ENCODE measurements at regions not wholly inside any gene's neighbourhood (a gene's known extent, or its start where the extent isn't known, plus 50 kb on each side); places are given as distances from the start of the nearest gene placed in this dataset.

GRCh38 chr17:73987845-73988509 is 215.5 kb upstream of the RPL38 start:
- DNase-seq, result no peak

GRCh38 chr17:73989671-73990070 is 213.8 kb upstream of the RPL38 start:
- no peak for DNase-seq

- no peak for DNase-seq
Observed at GRCh38 chr17:73990290-73990689, 213.2 kb upstream of the RPL38 start.

GRCh38 chr17:73991260-73991659 is 212.2 kb upstream of the RPL38 start:
- DNase-seq, result no peak

GRCh38 chr17:73994946-73995345 is 208.5 kb upstream of the RPL38 start:
- no peak for DNase-seq

GRCh38 chr17:73997059-73997458 is 206.4 kb upstream of the RPL38 start:
- no peak for DNase-seq

GRCh38 chr17:73998249-73998648 is 205.2 kb upstream of the RPL38 start:
- no peak for DNase-seq

- DNase-seq, result no peak
Observed at GRCh38 chr17:73998653-73999645, 204.5 kb upstream of the RPL38 start.

GRCh38 chr17:74001145-74001544 is 202.3 kb upstream of the RPL38 start:
- DNase-seq, result no peak

- DNase-seq, result no peak
Observed at GRCh38 chr17:74002241-74002640, 201.2 kb upstream of the RPL38 start.

GRCh38 chr17:74004056-74004455 is 199.4 kb upstream of the RPL38 start:
- DNase-seq, result no peak

GRCh38 chr17:74005790-74006189 is 197.7 kb upstream of the RPL38 start:
- DNase-seq, result no peak

GRCh38 chr17:74006371-74006770 is 197.1 kb upstream of the RPL38 start:
- no peak for DNase-seq

GRCh38 chr17:74008196-74008595 is 195.3 kb upstream of the RPL38 start:
- no peak for DNase-seq

- DNase-seq, result no peak
Observed at GRCh38 chr17:74009056-74009625, 194.3 kb upstream of the RPL38 start.

- no peak for DNase-seq
Observed at GRCh38 chr17:74010903-74011302, 192.6 kb upstream of the RPL38 start.

GRCh38 chr17:74011966-74012365 is 191.5 kb upstream of the RPL38 start:
- DNase-seq, result no peak

GRCh38 chr17:74012465-74012864 is 191.0 kb upstream of the RPL38 start:
- no peak for DNase-seq

GRCh38 chr17:74015316-74015715 is 188.2 kb upstream of the RPL38 start:
- DNase-seq, result no peak

- no peak for DNase-seq
Observed at GRCh38 chr17:74015990-74016389, 187.5 kb upstream of the RPL38 start.

GRCh38 chr17:74016461-74016860 is 187.0 kb upstream of the RPL38 start:
- no peak for DNase-seq

GRCh38 chr17:74017466-74017865 is 186.0 kb upstream of the RPL38 start:
- DNase-seq, result no peak

- no peak for DNase-seq
Observed at GRCh38 chr17:74018115-74018514, 185.4 kb upstream of the RPL38 start.

- DNase-seq, result no peak
Observed at GRCh38 chr17:74019271-74019670, 184.2 kb upstream of the RPL38 start.

Data from hindlimb muscle (tissue), 1 donor.